Activated CD4-positive, CD25-positive, alpha-beta regulatory T cell treated with anti-CD3 and anti-CD28 coated beads, Interleukin-2, amount 50 U/mL, for 24 hours (primary cell): ENCODE measurements at regions not wholly inside any gene's neighbourhood (a gene's known extent, or its start where the extent isn't known, plus 50 kb on each side); places are given as distances from the start of the nearest gene placed in this dataset.

Experiments
- ATAC-seq, 2 donors: fragments of 150-1000 bp; cut with Tn5 transposase; one replicate each; pipeline ENCODE4 v1.10.0; 2021; ENCODE audit warnings: mild to moderate bottlenecking in 1 of 2, moderate library complexity in 1 of 2

GRCh38 chr19:28971049-28971448 lies 241.9 kb downstream of the UQCRFS1 start:
- ATAC-seq: no peak

GRCh38 chr19:28968721-28969120 lies 244.2 kb downstream of the UQCRFS1 start:
- ATAC-seq: no peak

GRCh38 chr19:28966737-28967399 lies 246.1 kb downstream of the UQCRFS1 start:
- ATAC-seq: no peak

GRCh38 chr19:28964500-28964899 lies 248.5 kb downstream of the UQCRFS1 start:
- ATAC-seq: no peak

GRCh38 chr19:28963486-28964250 lies 249.3 kb downstream of the UQCRFS1 start:
- ATAC-seq: no peak

GRCh38 chr19:28961772-28962500 lies 251.0 kb downstream of the UQCRFS1 start:
- no peak for ATAC-seq

GRCh38 chr19:28960986-28961705 lies 251.8 kb downstream of the UQCRFS1 start:
- ATAC-seq: no peak

- ATAC-seq: no peak
Measured at GRCh38 chr19:28960586-28960985, 252.4 kb downstream of the UQCRFS1 start.

GRCh38 chr19:28956961-28957360 lies 256.0 kb downstream of the UQCRFS1 start:
- ATAC-seq: no peak

GRCh38 chr19:28956421-28956820 lies 256.5 kb downstream of the UQCRFS1 start:
- no peak for ATAC-seq

- no peak for ATAC-seq
Measured at GRCh38 chr19:28949535-28949934, 263.4 kb downstream of the UQCRFS1 start.

GRCh38 chr19:28949027-28949426 lies 263.9 kb downstream of the UQCRFS1 start:
- ATAC-seq: no peak

GRCh38 chr19:28948566-28948965 lies 264.4 kb downstream of the UQCRFS1 start:
- no peak for ATAC-seq

- ATAC-seq: no peak
Measured at GRCh38 chr19:28948026-28948425, 264.9 kb downstream of the UQCRFS1 start.

- no peak for ATAC-seq
Measured at GRCh38 chr19:28943651-28944050, 269.3 kb downstream of the UQCRFS1 start.

- ATAC-seq: no peak
Measured at GRCh38 chr19:28941833-28942232, 271.1 kb downstream of the UQCRFS1 start.

- ATAC-seq: no peak
Measured at GRCh38 chr19:28940751-28941500, 272.0 kb downstream of the UQCRFS1 start.

- ATAC-seq: no peak
Measured at GRCh38 chr19:28939236-28939635, 273.7 kb downstream of the UQCRFS1 start.

- ATAC-seq: no peak
Measured at GRCh38 chr19:28936001-28936400, 276.9 kb downstream of the UQCRFS1 start.

GRCh38 chr19:28934631-28935030 lies 278.3 kb downstream of the UQCRFS1 start:
- ATAC-seq: no peak

- ATAC-seq: no peak
Measured at GRCh38 chr19:28933039-28933438, 279.9 kb downstream of the UQCRFS1 start.

GRCh38 chr19:28932446-28932845 lies 280.5 kb downstream of the UQCRFS1 start:
- ATAC-seq: no peak
